HL-60 (cell line): ENCODE measurements at regions not wholly inside any gene's neighbourhood (a gene's known extent, or its start where the extent isn't known, plus 50 kb on each side); places are given as distances from the start of the nearest gene placed in this dataset.

Source experiments
- CTCF ChIP-seq: IDR thresholded peaks from one replicate; pipeline ENCODE4 v1.5.1; 2011; ENCODE audit warnings: low read length, control low read depth, inconsistent platforms; ENCODE audit not compliant: insufficient read depth
- GABPA ChIP-seq: IDR thresholded peaks from 2 replicates; pipeline ENCODE4 v1.6.1; 2012; ENCODE audit warnings: low read depth
- POLR2AphosphoS5 ChIP-seq: IDR thresholded peaks from 2 replicates; pipeline ENCODE4 v1.6.1; 2012; ENCODE audit warnings: low read depth
- REST ChIP-seq: IDR thresholded peaks from 2 replicates; pipeline ENCODE4 v1.6.1; 2012; ENCODE audit warnings: low read depth; ENCODE audit not compliant: insufficient replicate concordance
- SPI1 ChIP-seq: IDR thresholded peaks from 2 replicates; pipeline ENCODE4 v1.6.1; 2012; ENCODE audit warnings: low read depth, mild to moderate bottlenecking, borderline replicate concordance

GRCh38 chr6:4687656-4687988 is 88.6 kb upstream of the CDYL start:
- TF ChIP-seq CTCF (no peak), REST (no peak), GABPA (no peak), POLR2AphosphoS5 (no peak), SPI1 (no peak)
